PFSK-1 (cell line): ENCODE measurements at regions not wholly inside any gene's neighbourhood (a gene's known extent, or its start where the extent isn't known, plus 50 kb on each side); places are given as distances from the start of the nearest gene placed in this dataset.

Experiments
- FOXP2 ChIP-seq: optimal IDR thresholded peaks from 2 replicates; pipeline ENCODE3; 2011; ENCODE audit warnings: borderline replicate concordance, control low read depth, inconsistent platforms; ENCODE audit not compliant: insufficient read depth; ENCODE audit errors: extremely low read length, extremely low read depth
- POLR2AphosphoS5 ChIP-seq: IDR thresholded peaks from 2 replicates; pipeline ENCODE4 v1.6.1; 2012; ENCODE audit warnings: low read depth, mild to moderate bottlenecking, control low read depth, low read length, moderate library complexity
- REST ChIP-seq, 2 experiments: IDR thresholded peaks; 2 replicates each; pipeline versions ENCODE4 v1.6.1 to v1.8.0; 2011 to 2012; ENCODE audit warnings: low read depth in 2 of 2, low read length in 2 of 2, control low read depth in 1 of 2, inconsistent platforms in 1 of 2, mild to moderate bottlenecking in 1 of 2, moderate library complexity in 1 of 2; ENCODE audit not compliant: insufficient read depth in 1 of 2
- SIN3A ChIP-seq: IDR thresholded peaks from 2 replicates; pipeline ENCODE4 v1.6.1; 2012; ENCODE audit warnings: mild to moderate bottlenecking, low read length, moderate library complexity, borderline replicate concordance; ENCODE audit not compliant: insufficient read depth
- TAF1 ChIP-seq: IDR thresholded peaks from 2 replicates; pipeline ENCODE4 v1.6.1; 2012; ENCODE audit warnings: low read length, control low read depth, borderline replicate concordance; ENCODE audit not compliant: insufficient read depth

GRCh38 chr12:58532855-58533608 lies 387.3 kb downstream of the LRIG3 start:
- TF ChIP-seq POLR2AphosphoS5 (no peak), SIN3A (no peak), TAF1 (no peak), FOXP2 (no peak), REST (IDR thresholded peaks at IDR 0.05; ENCODE audit: insufficient read depth in 1 of 2, low read depth in 2 of 2, low read length in 2 of 2) (no peak)

- no peak for TF ChIP-seq FOXP2
- TF ChIP-seq SIN3A = no peak
- TF ChIP-seq REST (IDR thresholded peaks at IDR 0.05; ENCODE audit: insufficient read depth in 1 of 2, low read depth in 2 of 2, low read length in 2 of 2) = no peak
- no peak for TF ChIP-seq TAF1
- TF ChIP-seq POLR2AphosphoS5 = no peak
Measured at GRCh38 chr12:58533652-58534051, 386.7 kb downstream of the LRIG3 start.

DNA sequence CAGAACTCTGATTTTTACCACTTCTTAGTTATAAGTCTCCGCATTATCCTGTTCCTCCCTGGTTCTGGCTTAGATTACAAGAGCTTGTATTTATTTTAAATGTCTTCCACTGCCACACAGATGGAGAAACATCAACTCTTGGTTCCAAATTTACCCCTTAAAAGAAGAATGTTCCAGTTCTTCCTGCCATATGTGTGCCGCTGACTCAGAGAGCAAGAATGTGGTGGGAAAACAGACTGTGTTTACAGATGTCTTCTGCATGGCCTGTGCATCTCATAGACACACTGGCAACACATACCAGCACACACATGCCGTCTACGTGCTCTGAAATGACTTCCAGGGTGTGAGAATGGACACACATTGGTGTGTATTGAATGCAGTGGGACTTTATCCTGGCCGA lies 383.0 kb downstream of the LRIG3 start:
- no peak for TF ChIP-seq TAF1
- TF ChIP-seq SIN3A = no peak
- no peak for TF ChIP-seq POLR2AphosphoS5
- TF ChIP-seq REST (IDR thresholded peaks at IDR 0.05; ENCODE audit: insufficient read depth in 1 of 2, low read depth in 2 of 2, low read length in 2 of 2) = no peak
- no peak for TF ChIP-seq FOXP2

DNA sequence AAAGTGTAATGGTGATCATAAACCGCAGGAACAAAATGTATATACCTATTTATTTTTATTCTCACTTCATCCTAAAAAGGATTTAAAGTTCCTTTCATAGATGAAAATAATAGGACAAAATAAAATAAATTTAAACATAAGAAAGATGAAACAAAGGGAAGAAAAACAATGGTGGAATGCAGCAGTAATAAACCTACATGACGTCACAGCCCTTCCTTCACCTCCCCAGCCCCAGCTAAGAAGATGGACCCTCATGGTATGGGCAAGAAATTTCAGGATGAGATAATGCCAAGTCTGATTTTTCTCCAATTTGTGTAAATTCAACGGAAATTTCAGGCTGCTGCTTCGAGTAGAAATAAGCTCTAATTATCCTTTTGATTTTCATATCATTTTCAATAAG lies 381.0 kb downstream of the LRIG3 start:
- TF ChIP-seq TAF1 (no peak), FOXP2 (no peak), SIN3A (no peak), POLR2AphosphoS5 (no peak), REST (IDR thresholded peaks at IDR 0.05; ENCODE audit: insufficient read depth in 1 of 2, low read depth in 2 of 2, low read length in 2 of 2) (no peak)
